ENCODE measurements at regions not wholly inside any gene's neighbourhood (a gene's known extent, or its start where the extent isn't known, plus 50 kb on each side); places are given as distances from the start of the nearest gene placed in this dataset.

DNA sequence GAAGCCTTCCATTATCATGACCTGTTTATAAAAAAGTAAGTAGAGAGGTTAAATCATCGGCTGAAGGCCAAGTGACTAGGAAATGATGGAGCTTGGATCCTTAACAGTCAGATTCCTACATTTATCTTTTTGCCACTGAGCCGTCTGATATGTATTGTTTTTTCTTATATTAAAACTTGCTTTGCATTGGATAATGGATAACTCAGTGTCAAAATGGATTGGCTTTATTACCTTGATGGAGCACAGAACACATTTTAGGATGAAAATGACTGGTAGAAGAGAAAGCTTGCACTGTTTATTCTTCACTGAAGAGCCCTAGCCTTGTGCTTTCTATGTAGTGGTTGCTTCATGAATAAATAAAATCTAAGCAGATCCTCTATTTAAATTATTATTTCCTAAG lies 54.2 kb upstream of the TSPAN5 start:
- H3K27me3 ChIP-seq (ENCODE audit: insufficient read depth, low read depth) = no peaks in the 10 kb centered on the region
- no peaks in the 10 kb centered on the region for H3K79me2 ChIP-seq (ENCODE audit: low read depth)
- no peak overlapping the region for H2AFZ ChIP-seq
- H3K9me2 ChIP-seq (ENCODE audit: insufficient read depth) = no peaks in the 10 kb centered on the region
- intact Hi-C loops (cut with micrococcal nuclease; ENCODE audit: unreplicated experiment) = no loop called here
- TF ChIP-seq, protein P1, sequence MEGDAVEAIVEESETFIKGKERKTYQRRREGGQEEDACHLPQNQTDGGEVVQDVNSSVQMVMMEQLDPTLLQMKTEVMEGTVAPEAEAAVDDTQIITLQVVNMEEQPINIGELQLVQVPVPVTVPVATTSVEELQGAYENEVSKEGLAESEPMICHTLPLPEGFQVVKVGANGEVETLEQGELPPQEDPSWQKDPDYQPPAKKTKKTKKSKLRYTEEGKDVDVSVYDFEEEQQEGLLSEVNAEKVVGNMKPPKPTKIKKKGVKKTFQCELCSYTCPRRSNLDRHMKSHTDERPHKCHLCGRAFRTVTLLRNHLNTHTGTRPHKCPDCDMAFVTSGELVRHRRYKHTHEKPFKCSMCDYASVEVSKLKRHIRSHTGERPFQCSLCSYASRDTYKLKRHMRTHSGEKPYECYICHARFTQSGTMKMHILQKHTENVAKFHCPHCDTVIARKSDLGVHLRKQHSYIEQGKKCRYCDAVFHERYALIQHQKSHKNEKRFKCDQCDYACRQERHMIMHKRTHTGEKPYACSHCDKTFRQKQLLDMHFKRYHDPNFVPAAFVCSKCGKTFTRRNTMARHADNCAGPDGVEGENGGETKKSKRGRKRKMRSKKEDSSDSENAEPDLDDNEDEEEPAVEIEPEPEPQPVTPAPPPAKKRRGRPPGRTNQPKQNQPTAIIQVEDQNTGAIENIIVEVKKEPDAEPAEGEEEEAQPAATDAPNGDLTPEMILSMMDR (conservative IDR thresholded peaks at IDR 0.05) = no peak
- TF ChIP-seq EZH2 (IDR thresholded peaks at IDR 0.05; ENCODE audit: low read depth) = no peak
- no peaks in the 10 kb centered on the region for H3K36me3 ChIP-seq (ENCODE audit: low read depth)
- H3K27ac ChIP-seq = no peak overlapping the region
- POLR2A ChIA-PET (ENCODE audit: unreplicated experiment) = no interaction called here
- no peaks in the 10 kb centered on the region for H4K20me1 ChIP-seq (ENCODE audit: insufficient read depth)
- BruUV-seq (replicated peaks) = no TSS peak
- no peaks in the 10 kb centered on the region for H3F3A ChIP-seq (ENCODE audit: insufficient read depth, low read depth)
- H3K4me1 ChIP-seq (replicated peaks; ENCODE audit: insufficient read depth) = no peaks in the 10 kb centered on the region
- DNase-seq = no peak
- no peaks in the 10 kb centered on the region for H3K9me3 ChIP-seq (ENCODE audit: insufficient read depth, low read depth)
- CTCF ChIA-PET = no interaction called here
- H3K4me2 ChIP-seq = no peak overlapping the region
- H3K4me3 ChIP-seq = no peak overlapping the region

GRCh38 chr4:98711526-98711925 lies 53.1 kb upstream of the TSPAN5 start:
- no peaks in the 10 kb centered on the region for H3K79me2 ChIP-seq (ENCODE audit: low read depth)
- TF ChIP-seq, protein P1 (conservative IDR thresholded peaks at IDR 0.05) = no peak
- no peak for TF ChIP-seq EZH2 (IDR thresholded peaks at IDR 0.05; ENCODE audit: low read depth)
- no peak overlapping the region for H3K4me3 ChIP-seq
- no peaks in the 10 kb centered on the region for H3K9me2 ChIP-seq (ENCODE audit: insufficient read depth)
- intact Hi-C loops (cut with micrococcal nuclease; ENCODE audit: unreplicated experiment) = no loop called here
- ChIA-PET POLR2A (ENCODE audit: unreplicated experiment) (no interaction called here), CTCF (no interaction called here)
- H2AFZ ChIP-seq = no peak overlapping the region
- no TSS peak for BruUV-seq (replicated peaks)
- no peak overlapping the region for H3K4me2 ChIP-seq
- no peaks in the 10 kb centered on the region for H3K4me1 ChIP-seq (replicated peaks; ENCODE audit: insufficient read depth)
- no peaks in the 10 kb centered on the region for H3K36me3 ChIP-seq (ENCODE audit: low read depth)
- H3K27me3 ChIP-seq (ENCODE audit: insufficient read depth, low read depth) = no peaks in the 10 kb centered on the region
- no peaks in the 10 kb centered on the region for H3K9me3 ChIP-seq (ENCODE audit: insufficient read depth, low read depth)
- H3K27ac ChIP-seq = no peak overlapping the region
- no peaks in the 10 kb centered on the region for H3F3A ChIP-seq (ENCODE audit: insufficient read depth, low read depth)
- no peak for DNase-seq
- no peaks in the 10 kb centered on the region for H4K20me1 ChIP-seq (ENCODE audit: insufficient read depth)

DNA sequence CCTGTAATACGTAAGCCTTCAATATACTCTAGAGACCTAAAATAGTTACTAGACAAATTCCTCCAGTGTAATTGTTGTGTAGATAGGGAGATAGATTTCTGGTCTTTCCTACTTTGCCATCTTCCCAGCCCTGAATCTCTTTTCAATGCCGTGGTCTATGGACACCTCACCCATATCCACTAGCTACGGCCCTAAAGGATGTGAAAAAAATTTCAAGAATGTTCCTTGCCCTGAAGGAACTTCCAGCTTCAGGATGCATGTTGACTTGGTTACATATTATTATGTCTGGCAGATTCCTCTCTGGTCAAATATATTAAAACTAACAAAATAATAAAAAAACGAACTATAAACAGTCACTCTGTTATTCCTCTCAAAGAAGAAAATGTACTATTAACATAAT lies 52.4 kb upstream of the TSPAN5 start:
- Histone ChIP-seq H3K4me2 (no peak overlapping the region), H4K20me1 (ENCODE audit: insufficient read depth) (no peaks in the 10 kb centered on the region), H3K27me3 (ENCODE audit: insufficient read depth, low read depth) (no peaks in the 10 kb centered on the region), H3K79me2 (ENCODE audit: low read depth) (no peaks in the 10 kb centered on the region), H3K9me3 (ENCODE audit: insufficient read depth, low read depth) (no peaks in the 10 kb centered on the region), H3K9me2 (ENCODE audit: insufficient read depth) (no peaks in the 10 kb centered on the region), H3K4me1 (replicated peaks; ENCODE audit: insufficient read depth) (no peaks in the 10 kb centered on the region), H3K27ac (no peak overlapping the region), H3F3A (ENCODE audit: insufficient read depth, low read depth) (no peaks in the 10 kb centered on the region), H3K36me3 (ENCODE audit: low read depth) (no peaks in the 10 kb centered on the region), H3K4me3 (no peak overlapping the region), H2AFZ (no peak overlapping the region)
- no peak for DNase-seq
- ChIA-PET POLR2A (ENCODE audit: unreplicated experiment) (interaction anchor here (0.6 kb wide), 1 partner anchor 19 kb away, joined by 3 read pairs; no protein-coding TSS in a partner anchor), CTCF (no interaction called here)
- no peak for TF ChIP-seq EZH2 (IDR thresholded peaks at IDR 0.05; ENCODE audit: low read depth)
- TF ChIP-seq, protein P1 (conservative IDR thresholded peaks at IDR 0.05) = no peak
- intact Hi-C loops (cut with micrococcal nuclease; ENCODE audit: unreplicated experiment) = no loop called here
- no TSS peak for BruUV-seq (replicated peaks)

Measured in PC-9 (cell line).